Neural cell (in vitro differentiated cells): ENCODE measurements at regions not wholly inside any gene's neighbourhood (a gene's known extent, or its start where the extent isn't known, plus 50 kb on each side); places are given as distances from the start of the nearest gene placed in this dataset.
"Not testable (repeated sequence)": the region's sequence is repeated elsewhere in the genome, so short reads cannot be mapped to it uniquely, and the experiment has no call there.

Experiments
- H2AFZ ChIP-seq: fragments of 200-600, 300-800 bp; sonication (generic), shearing (Covaris generic); 2 replicates; pipeline ENCODE4 v1.6.0; 2014; ENCODE audit warnings: low read depth, mild to moderate bottlenecking, antibody characterized with exemption, low read length, moderate library complexity
- H3F3A ChIP-seq: fragments of 200-600 bp; shearing (Covaris generic); 2 replicates; pipeline ENCODE4 v1.6.1; 2016; ENCODE audit warnings: mild to moderate bottlenecking, moderate library complexity, mixed read lengths, antibody characterized with exemption, low read length; ENCODE audit not compliant: insufficient read depth, poor library complexity, severe bottlenecking
- H3K27ac ChIP-seq: fragments of 200-600, 300-800 bp; sonication (generic), shearing (Covaris generic); 2 replicates; pipeline ENCODE4 v1.5.1; 2014; ENCODE audit warnings: mild to moderate bottlenecking, low read length, moderate library complexity
- H3K27me3 ChIP-seq: fragments of 300-800, 200-600 bp; sonication (generic), shearing (Covaris generic); 2 replicates; pipeline ENCODE4 v1.6.0; 2014; ENCODE audit warnings: mild to moderate bottlenecking, low read depth, low read length, moderate library complexity; ENCODE audit not compliant: insufficient read depth
- H3K36me3 ChIP-seq: fragments of 300-800, 200-600 bp; sonication (generic), shearing (Covaris generic); 2 replicates; pipeline ENCODE4 v1.5.1; 2014; ENCODE audit warnings: mild to moderate bottlenecking, antibody characterized with exemption, low read length, moderate library complexity; ENCODE audit not compliant: insufficient read depth
- H3K4me2 ChIP-seq: fragments of 300-800, 200-600 bp; sonication (generic), shearing (Covaris generic); 2 replicates; pipeline ENCODE4 v1.6.0; 2014; ENCODE audit warnings: mild to moderate bottlenecking, low read length
- H3K4me3 ChIP-seq: fragments of 300-800, 200-600 bp; sonication (generic), shearing (Covaris generic); 2 replicates; pipeline ENCODE4 v1.5.1; 2014; ENCODE audit warnings: mild to moderate bottlenecking, low read length, moderate library complexity
- H3K79me2 ChIP-seq: fragments of 200-600 bp; shearing (Covaris generic); replicated peaks from 2 replicates; pipeline ENCODE4 v1.6.0; 2014; ENCODE audit warnings: mild to moderate bottlenecking, low read length, moderate library complexity; ENCODE audit not compliant: insufficient read depth
- H3K9ac ChIP-seq: fragments of 300-800, 200-600 bp; sonication (generic), shearing (Covaris generic); 2 replicates; pipeline ENCODE4 v1.6.1; 2016; ENCODE audit warnings: mild to moderate bottlenecking, low read length, mixed read lengths
- H3K9me2 ChIP-seq: fragments of 200-600 bp; shearing (Covaris generic); 2 replicates; pipeline ENCODE4 v1.6.1; 2016; ENCODE audit warnings: mild to moderate bottlenecking, low read length, mixed read lengths; ENCODE audit not compliant: insufficient read depth
- H3K9me3 ChIP-seq: fragments of 200-600, 300-800 bp; sonication (generic), shearing (Covaris generic); 2 replicates; pipeline ENCODE4 v1.6.1; 2016; ENCODE audit warnings: mild to moderate bottlenecking, mixed run types, low read length, moderate library complexity, mixed read lengths
- H4K20me1 ChIP-seq: fragments of 200-600 bp; shearing (Covaris generic); 2 replicates; pipeline ENCODE4 v1.6.1; 2016; ENCODE audit warnings: mild to moderate bottlenecking, mixed run types; ENCODE audit not compliant: insufficient read depth
- EP300 ChIP-seq: fragments of 450-650 bp; conservative IDR thresholded peaks from 2 replicates; pipeline ENCODE4 v1.6.1; 2014; ENCODE audit warnings: antibody characterized with exemption, mild to moderate bottlenecking, moderate library complexity; ENCODE audit not compliant: poor library complexity, severe bottlenecking
- EZH2 ChIP-seq: fragments of 200-600, 300-800 bp; shearing (Covaris generic), sonication (generic); IDR thresholded peaks from 2 replicates; pipeline ENCODE4 v1.6.1; 2014; ENCODE audit warnings: antibody characterized with exemption, low read length, borderline replicate concordance, mild to moderate bottlenecking; ENCODE audit not compliant: insufficient read depth, poor library complexity, severe bottlenecking
- MXI1 ChIP-seq: fragments of 450-650 bp; conservative IDR thresholded peaks from 2 replicates; pipeline ENCODE4 v1.6.1; 2014; ENCODE audit warnings: antibody characterized with exemption, mild to moderate bottlenecking; ENCODE audit not compliant: poor library complexity, severe bottlenecking
- POLR2AphosphoS5 ChIP-seq: IDR thresholded peaks from 2 replicates; pipeline ENCODE4 v1.6.1; 2012
- RAD21 ChIP-seq: fragments of 450-650 bp; conservative IDR thresholded peaks from 2 replicates; pipeline ENCODE4 v1.6.1; 2014; ENCODE audit warnings: antibody characterized with exemption, mild to moderate bottlenecking, moderate library complexity
- REST ChIP-seq: IDR thresholded peaks from 2 replicates; pipeline ENCODE4 v1.6.1; 2012; ENCODE audit warnings: borderline replicate concordance
- SMC3 ChIP-seq: fragments of 450-650 bp; conservative IDR thresholded peaks from 2 replicates; pipeline ENCODE4 v1.6.1; 2014; ENCODE audit warnings: antibody characterized with exemption, mild to moderate bottlenecking, moderate library complexity; ENCODE audit not compliant: poor library complexity
- TAF1 ChIP-seq: IDR thresholded peaks from 2 replicates; pipeline ENCODE4 v1.6.1; 2012; ENCODE audit warnings: low read depth
- TF ChIP-seq, protein P1 (sequence below): fragments of 450-650 bp; IDR thresholded peaks from 2 replicates; pipeline ENCODE4 v1.5.1; 2014; ENCODE audit warnings: antibody characterized with exemption, mild to moderate bottlenecking, moderate library complexity; ENCODE audit not compliant: poor library complexity, severe bottlenecking

DNA sequence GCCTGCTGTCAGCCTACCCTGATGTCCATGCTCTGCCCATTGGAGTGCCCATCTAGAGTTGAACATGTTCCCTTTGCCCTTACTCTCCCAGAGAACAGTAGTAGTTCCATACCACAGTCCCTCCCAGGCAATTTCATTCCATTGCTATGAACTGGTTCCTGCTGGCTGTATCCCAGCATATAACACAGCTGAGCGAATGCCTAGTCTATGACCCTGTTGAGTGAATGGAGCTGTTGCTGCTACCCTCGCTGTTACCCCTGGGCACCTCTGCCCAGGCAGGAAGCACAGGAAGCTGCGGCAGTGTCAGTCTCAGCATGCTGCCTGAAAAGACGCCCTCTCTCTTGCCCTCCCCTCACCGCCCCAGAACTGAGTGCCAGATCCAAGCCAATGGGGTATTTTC is 73.3 kb downstream of the SOX3 start:
- no peak overlapping the region for H3K9ac ChIP-seq
- H2AFZ ChIP-seq: no peak overlapping the region
- no peaks in the 10 kb centered on the region for H3K36me3 ChIP-seq
- H3K9me3 ChIP-seq: no peaks in the 10 kb centered on the region
- no peak overlapping the region for H3K4me3 ChIP-seq
- H3K4me2 ChIP-seq: no peak overlapping the region
- no peaks in the 10 kb centered on the region for H3K79me2 ChIP-seq
- no peaks in the 10 kb centered on the region for H3F3A ChIP-seq
- TF ChIP-seq RAD21: no peak
- TF ChIP-seq EZH2: no peak
- no peaks in the 10 kb centered on the region for H3K9me2 ChIP-seq
- no peaks in the 10 kb centered on the region for H4K20me1 ChIP-seq
- no peak overlapping the region for H3K27ac ChIP-seq
- no peaks in the 10 kb centered on the region for H3K27me3 ChIP-seq

GRCh38 chrX:140425712-140426395 is 79.0 kb downstream of the SOX3 start:
- Histone ChIP-seq H3F3A (no peaks in the 10 kb centered on the region), H3K9me3 (no peaks in the 10 kb centered on the region), H3K4me3 (no peak overlapping the region), H3K9ac (no peak overlapping the region), H3K79me2 (no peaks in the 10 kb centered on the region), H2AFZ (no peak overlapping the region), H3K9me2 (no peaks in the 10 kb centered on the region), H3K27me3 (no peaks in the 10 kb centered on the region), H3K4me2 (no peak overlapping the region), H3K27ac (no peak overlapping the region), H4K20me1 (no peaks in the 10 kb centered on the region), H3K36me3 (no peaks in the 10 kb centered on the region)
- TF ChIP-seq POLR2AphosphoS5 (no peak), EP300 (no peak), REST (no peak), MXI1 (no peak), TAF1 (no peak), EZH2 (no peak), SMC3 (no peak), RAD21 (no peak)
- TF ChIP-seq, protein P1, sequence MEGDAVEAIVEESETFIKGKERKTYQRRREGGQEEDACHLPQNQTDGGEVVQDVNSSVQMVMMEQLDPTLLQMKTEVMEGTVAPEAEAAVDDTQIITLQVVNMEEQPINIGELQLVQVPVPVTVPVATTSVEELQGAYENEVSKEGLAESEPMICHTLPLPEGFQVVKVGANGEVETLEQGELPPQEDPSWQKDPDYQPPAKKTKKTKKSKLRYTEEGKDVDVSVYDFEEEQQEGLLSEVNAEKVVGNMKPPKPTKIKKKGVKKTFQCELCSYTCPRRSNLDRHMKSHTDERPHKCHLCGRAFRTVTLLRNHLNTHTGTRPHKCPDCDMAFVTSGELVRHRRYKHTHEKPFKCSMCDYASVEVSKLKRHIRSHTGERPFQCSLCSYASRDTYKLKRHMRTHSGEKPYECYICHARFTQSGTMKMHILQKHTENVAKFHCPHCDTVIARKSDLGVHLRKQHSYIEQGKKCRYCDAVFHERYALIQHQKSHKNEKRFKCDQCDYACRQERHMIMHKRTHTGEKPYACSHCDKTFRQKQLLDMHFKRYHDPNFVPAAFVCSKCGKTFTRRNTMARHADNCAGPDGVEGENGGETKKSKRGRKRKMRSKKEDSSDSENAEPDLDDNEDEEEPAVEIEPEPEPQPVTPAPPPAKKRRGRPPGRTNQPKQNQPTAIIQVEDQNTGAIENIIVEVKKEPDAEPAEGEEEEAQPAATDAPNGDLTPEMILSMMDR: no peak

GRCh38 chrX:140422501-140422900 is 82.4 kb downstream of the SOX3 start:
- Histone ChIP-seq H3K27me3 (no peaks in the 10 kb centered on the region), H3K4me3 (no peak overlapping the region)
- TF ChIP-seq TAF1 (no peak), RAD21 (no peak), REST (no peak), MXI1 (no peak), SMC3 (no peak)

DNA sequence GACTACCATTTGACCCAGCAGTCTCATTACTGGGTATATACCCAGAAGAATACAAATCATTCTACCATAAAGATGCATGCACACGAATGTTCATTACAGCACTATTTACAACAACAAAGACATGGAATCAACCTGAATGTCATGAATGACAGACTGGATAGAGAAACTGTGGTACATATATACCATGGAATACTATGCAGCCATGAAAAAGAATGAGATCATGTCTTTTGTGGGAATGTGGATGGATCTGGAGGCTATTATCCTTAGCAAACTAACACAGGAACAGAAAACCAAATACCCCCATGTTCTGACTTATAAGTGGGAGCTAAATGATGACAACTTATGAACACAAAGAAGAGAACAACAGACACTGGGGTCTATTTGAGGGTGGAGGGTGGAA is 102.7 kb downstream of the SOX3 start:
- H3K4me2 ChIP-seq, H3K79me2 ChIP-seq, H3K4me3 ChIP-seq, H4K20me1 ChIP-seq, H3K9me3 ChIP-seq, H2AFZ ChIP-seq, H3F3A ChIP-seq, H3K9ac ChIP-seq, H3K9me2 ChIP-seq, H3K36me3 ChIP-seq, H3K27me3 ChIP-seq, H3K27ac ChIP-seq: not testable (repeated sequence)

More at GRCh38 chrX:140422501-140422900, 82.4 kb downstream of the SOX3 start:
- no peak overlapping the region for H3K4me2 ChIP-seq
- no peaks in the 10 kb centered on the region for H3K36me3 ChIP-seq
- H3K27ac ChIP-seq: no peak overlapping the region
- H4K20me1 ChIP-seq: no peaks in the 10 kb centered on the region
- H3K9ac ChIP-seq: no peak overlapping the region
- no peaks in the 10 kb centered on the region for H3F3A ChIP-seq
- H3K9me2 ChIP-seq: no peaks in the 10 kb centered on the region
- no peak overlapping the region for H2AFZ ChIP-seq
- no peaks in the 10 kb centered on the region for H3K79me2 ChIP-seq
- no peaks in the 10 kb centered on the region for H3K9me3 ChIP-seq
